HUES64 (cell line): ENCODE measurements at regions not wholly inside any gene's neighbourhood (a gene's known extent, or its start where the extent isn't known, plus 50 kb on each side); places are given as distances from the start of the nearest gene placed in this dataset.

Source experiments
- H3K27ac ChIP-seq: 2 replicates; pipeline ENCODE4 v1.7.0; 2013; ENCODE audit warnings: low read depth, low read length, inconsistent platforms
- H3K27me3 ChIP-seq: 2 replicates; pipeline ENCODE4 v1.6.1; 2013; ENCODE audit warnings: mild to moderate bottlenecking, low read length; ENCODE audit not compliant: insufficient read depth
- H3K36me3 ChIP-seq: 2 replicates; pipeline ENCODE4 v1.6.1; 2013; ENCODE audit warnings: mild to moderate bottlenecking, low read length; ENCODE audit not compliant: insufficient read depth
- H3K4me1 ChIP-seq: 2 replicates; pipeline ENCODE4 v1.6.1; 2013; ENCODE audit warnings: mild to moderate bottlenecking, low read length, moderate library complexity; ENCODE audit not compliant: insufficient read depth
- H3K4me3 ChIP-seq: 2 replicates; pipeline ENCODE4 v1.5.1; 2013; ENCODE audit warnings: mild to moderate bottlenecking, low read length, moderate library complexity
- H3K9ac ChIP-seq: 2 replicates; pipeline ENCODE4 v1.6.1; 2013; ENCODE audit warnings: mild to moderate bottlenecking, low read depth, low read length
- H3K9me3 ChIP-seq: 2 replicates; pipeline ENCODE4 v1.6.1; 2013; ENCODE audit warnings: low read depth, low read length; ENCODE audit not compliant: insufficient read depth
- WGBS: fragments of 150-250, 120-280 bp; methylation state at CpG from one replicate; pipeline ENCODE4 v1.1.7; 2013; ENCODE audit warnings: missing lambda C conversion rate; 5-methylcytosine and 5-hydroxymethylcytosine counted together

DNA sequence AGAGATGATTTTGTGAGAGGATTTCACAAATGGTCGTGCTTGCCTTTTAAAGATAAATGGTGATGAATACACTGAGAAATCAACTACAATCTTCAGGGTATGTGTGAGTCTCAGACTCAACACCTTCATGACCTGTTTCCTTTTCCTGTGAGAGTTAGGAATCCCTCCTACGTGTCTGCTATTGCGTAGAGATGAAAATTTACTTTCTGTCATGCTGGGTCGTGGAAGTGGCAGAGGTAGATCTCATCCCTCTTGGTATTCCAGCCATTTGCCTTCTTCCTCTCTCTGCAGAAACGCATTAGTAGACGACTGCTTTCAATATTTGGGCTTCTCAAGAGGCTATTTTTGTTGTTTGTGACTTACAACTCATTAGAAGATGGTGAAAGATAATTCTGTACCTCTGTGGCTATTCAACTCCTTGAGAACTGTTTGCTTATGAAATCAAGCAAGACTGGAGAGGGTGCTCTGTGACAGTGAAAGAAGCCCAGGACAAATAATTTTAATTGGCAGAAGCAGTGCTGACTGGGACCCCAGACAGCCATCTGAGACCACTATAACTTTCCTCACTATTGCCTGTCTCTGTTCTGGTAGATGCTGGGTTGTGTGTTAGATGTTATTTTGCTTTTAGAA, 233.1 kb downstream of the LACC1 start:
- peaks cover 20% of the 10 kb centered on the region for H3K4me1 ChIP-seq
- no peak overlapping the region for H3K27ac ChIP-seq
- no peaks in the 10 kb centered on the region for H3K36me3 ChIP-seq
- no peak overlapping the region for H3K9ac ChIP-seq
- 83% methylated on average over 6 of the region's 6 CpGs for WGBS
- H3K4me3 ChIP-seq, result no peak overlapping the region
- no peaks in the 10 kb centered on the region for H3K27me3 ChIP-seq
- H3K9me3 ChIP-seq, result no peaks in the 10 kb centered on the region

DNA sequence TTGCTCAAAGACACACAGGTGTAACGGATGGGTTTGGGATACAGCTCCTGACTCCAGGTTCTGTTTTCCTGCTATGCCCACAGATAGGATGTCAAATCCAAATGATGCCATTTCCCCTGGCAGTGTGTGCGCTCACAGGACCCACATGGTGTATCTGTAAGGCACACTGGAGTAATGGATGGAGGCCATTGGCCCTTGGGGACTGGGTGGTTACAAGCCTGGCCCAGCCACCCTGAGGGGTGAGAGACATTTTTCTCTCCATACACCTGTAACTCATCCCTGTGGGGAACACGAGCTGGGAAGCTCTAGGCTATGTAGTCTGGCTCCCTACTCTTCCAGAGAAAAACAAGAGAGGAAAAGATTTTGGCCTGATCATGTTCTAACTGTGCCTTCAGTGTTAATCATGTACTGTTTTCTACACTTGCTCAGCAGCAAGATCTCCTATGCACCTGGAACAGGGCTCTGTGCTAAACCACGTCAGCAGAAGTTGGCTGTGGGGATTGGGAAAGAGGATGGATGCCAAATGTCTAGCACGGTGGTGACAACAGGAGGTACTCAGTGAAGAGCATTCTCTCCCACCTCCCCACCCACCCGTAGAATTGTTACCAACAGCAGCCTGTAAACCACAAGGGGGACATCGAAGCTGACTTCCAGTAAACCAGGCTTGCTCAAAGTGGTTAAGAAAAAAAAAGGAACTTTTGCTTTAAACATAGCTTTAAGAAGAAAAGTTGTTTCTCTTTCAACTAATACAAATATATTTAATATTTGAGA, 237.0 kb downstream of the LACC1 start:
- no peak overlapping the region for H3K9ac ChIP-seq
- no peaks in the 10 kb centered on the region for H3K9me3 ChIP-seq
- H3K27ac ChIP-seq, result no peak overlapping the region
- H3K27me3 ChIP-seq, result no peaks in the 10 kb centered on the region
- peaks cover 28% of the 10 kb centered on the region for H3K4me1 ChIP-seq
- H3K36me3 ChIP-seq, result no peaks in the 10 kb centered on the region
- 64% methylated on average over 6 of the region's 7 CpGs for WGBS
- H3K4me3 ChIP-seq, result no peak overlapping the region

DNA sequence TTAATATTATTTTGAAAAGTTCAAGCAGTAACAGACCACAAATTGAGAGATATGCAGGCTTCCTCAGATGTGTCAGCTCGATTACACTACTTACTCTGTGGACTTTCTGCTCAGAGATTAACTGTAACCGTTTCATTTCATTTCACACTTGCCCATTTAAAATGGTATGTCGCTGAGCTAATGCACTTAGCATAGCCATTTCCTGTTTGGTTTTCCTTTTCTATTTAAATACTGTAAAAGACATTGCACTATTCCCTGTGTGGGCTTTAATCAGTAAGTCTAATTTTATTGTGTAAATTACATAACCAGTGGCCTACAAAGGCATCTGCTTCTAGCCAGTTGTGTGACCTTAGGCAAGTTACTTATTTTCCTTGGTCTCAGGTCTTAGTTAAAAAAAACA, 237.6 kb downstream of the LACC1 start:
- Histone ChIP-seq H3K9me3 (no peaks in the 10 kb centered on the region), H3K27ac (no peak overlapping the region), H3K9ac (no peak overlapping the region), H3K27me3 (no peaks in the 10 kb centered on the region), H3K36me3 (no peaks in the 10 kb centered on the region), H3K4me1 (peaks cover 28% of the 10 kb centered on the region), H3K4me3 (no peak overlapping the region)
- 51% methylated on average over 3 of the region's 3 CpGs for WGBS

DNA sequence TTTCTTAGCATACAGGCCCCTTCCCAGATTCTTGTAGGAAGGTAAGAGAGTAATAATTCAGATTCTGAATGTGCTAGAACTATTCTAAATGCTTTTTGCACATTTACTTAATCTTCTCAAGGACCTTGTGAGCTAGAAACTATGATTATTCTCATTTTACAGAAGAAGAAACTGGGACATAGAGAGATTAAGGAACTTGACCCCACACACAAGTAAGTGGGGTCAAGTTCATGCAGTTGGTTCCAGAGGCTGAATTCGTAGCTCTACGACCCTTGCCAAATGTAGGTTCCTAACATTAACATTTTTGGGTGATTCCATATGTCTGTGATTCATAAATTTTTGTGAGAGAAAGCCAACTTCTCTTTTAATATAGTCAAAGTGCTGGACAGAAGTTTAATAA, 238.1 kb downstream of the LACC1 start:
- Histone ChIP-seq H3K9ac (no peak overlapping the region), H3K27ac (no peak overlapping the region), H3K4me3 (no peak overlapping the region), H3K27me3 (no peaks in the 10 kb centered on the region), H3K36me3 (no peaks in the 10 kb centered on the region), H3K9me3 (no peaks in the 10 kb centered on the region), H3K4me1 (peaks cover 28% of the 10 kb centered on the region)
- 100% methylated on average over 2 of the region's 2 CpGs for WGBS

DNA sequence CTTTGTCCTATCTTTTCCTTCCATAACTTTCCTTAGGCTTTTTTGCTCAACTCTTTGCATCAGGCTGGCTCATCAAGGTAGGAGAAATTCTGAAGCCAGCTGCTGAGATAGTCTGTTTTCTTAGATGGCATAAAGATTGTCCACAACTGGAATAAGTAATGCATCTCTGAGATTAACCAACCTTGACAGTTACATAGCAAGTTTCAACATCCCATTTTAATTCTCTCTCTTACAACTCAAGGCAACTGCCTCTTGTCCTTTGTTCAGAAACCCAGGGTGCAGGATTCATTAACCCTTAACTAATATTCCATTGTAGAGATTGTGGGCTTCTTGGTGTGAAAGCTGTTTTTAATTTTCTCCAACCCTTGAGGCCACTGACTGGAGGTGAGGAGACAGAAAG, 239.2 kb downstream of the LACC1 start:
- Histone ChIP-seq H3K4me1 (peaks cover 28% of the 10 kb centered on the region), H3K9me3 (peaks cover 7% of the 10 kb centered on the region; the same call in 1 of the 2 replicates), H3K36me3 (no peaks in the 10 kb centered on the region), H3K4me3 (no peak overlapping the region), H3K27ac (no peak overlapping the region), H3K27me3 (no peaks in the 10 kb centered on the region), H3K9ac (no peak overlapping the region)

DNA sequence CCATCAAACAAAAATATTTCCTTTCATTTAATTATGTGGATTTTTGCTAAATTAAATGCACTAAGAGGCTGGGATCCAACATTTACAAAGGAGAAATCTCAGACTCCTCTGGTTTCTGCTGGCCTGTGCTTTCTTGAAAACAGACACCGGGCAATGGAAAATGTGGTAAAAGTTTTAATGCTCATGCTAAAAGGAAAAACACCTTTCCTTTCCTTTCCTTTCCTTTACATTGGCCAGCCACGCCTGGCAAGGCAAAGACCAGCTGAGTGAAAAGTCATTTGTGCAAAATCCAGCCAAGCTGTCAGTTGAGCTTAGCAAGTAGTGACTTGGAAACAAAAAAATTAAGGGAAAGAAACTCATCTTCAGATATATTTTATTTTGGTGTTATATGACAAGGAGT, 240.3 kb downstream of the LACC1 start:
- Histone ChIP-seq H3K4me3 (no peak overlapping the region), H3K27me3 (no peaks in the 10 kb centered on the region), H3K9ac (no peak overlapping the region), H3K4me1 (peaks cover 28% of the 10 kb centered on the region), H3K9me3 (peaks cover 13% of the 10 kb centered on the region; the same call in 1 of the 2 replicates), H3K36me3 (no peaks in the 10 kb centered on the region), H3K27ac (no peak overlapping the region)
- 94% methylated on average over 2 of the region's 2 CpGs for WGBS

DNA sequence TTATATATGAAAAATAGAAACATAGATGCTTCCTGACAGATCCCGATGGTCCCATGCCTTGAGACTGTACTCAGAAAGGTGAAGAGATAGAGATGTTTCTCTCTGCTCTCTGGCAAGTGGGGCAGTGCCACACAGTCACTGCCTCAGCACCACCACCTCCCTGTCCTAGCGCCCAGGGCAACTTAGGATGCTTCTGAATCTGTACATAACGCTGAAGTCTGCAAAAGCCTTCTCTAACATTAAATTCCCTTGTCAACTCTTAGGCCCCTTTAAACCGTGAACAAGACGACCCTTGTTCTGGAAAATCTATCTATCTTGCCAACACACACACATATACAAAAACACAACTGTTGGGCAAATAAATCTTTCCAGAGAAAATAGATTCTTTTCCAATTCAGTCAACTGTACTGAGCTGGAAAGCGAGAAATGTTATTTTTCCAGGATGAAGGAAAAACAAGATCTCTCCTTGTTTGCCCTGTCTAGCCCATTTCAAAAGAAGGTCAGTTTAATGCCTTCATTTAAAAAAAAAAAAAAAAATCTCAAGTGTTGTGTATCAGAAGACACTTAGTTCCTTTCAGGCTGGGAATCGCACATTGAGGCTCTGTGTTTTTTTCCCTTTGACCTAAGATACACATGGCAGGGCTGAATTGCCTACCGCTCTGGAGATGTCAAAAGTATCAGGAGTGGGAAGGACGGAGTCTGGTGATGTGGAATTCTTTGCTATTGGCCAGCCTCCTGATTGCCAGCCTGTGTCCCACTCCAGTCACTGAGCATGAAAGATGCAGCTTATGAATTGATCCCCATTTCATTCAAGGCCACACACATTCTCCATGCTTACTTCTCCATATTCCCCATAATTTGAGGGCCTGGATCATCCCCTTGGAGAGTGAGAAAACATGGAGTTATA, 241.4 kb downstream of the LACC1 start:
- Histone ChIP-seq H3K27ac (no peak overlapping the region), H3K27me3 (no peaks in the 10 kb centered on the region), H3K9me3 (peaks cover 13% of the 10 kb centered on the region; the same call in 1 of the 2 replicates), H3K36me3 (no peaks in the 10 kb centered on the region), H3K4me1 (peaks cover 20% of the 10 kb centered on the region), H3K4me3 (no peak overlapping the region), H3K9ac (no peak overlapping the region)
- WGBS, result 91% methylated on average over 9 of the region's 9 CpGs

DNA sequence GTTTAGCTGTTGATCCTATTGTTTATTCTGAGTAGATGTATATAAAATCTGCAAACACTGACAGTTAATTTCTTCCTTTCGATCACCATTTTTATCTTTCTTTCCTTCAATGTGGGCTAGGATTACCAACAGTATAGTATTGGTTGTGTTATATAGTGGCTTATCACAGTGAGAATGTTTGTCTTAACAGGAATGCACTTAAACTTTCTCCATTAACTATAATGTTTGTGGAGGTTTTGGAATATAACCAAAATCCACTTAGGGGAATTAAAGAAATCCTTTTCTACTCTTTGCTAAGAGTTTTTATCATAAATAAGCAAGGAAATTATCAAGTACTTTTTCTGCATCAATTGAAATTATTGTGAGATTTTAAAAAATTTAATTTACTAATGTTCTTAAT, 244.6 kb downstream of the LACC1 start:
- Histone ChIP-seq H3K27me3 (no peaks in the 10 kb centered on the region), H3K9me3 (peaks cover 13% of the 10 kb centered on the region; the same call in 1 of the 2 replicates)
- no CpG with 5 or more reads among the region's 1 CpG for WGBS

DNA sequence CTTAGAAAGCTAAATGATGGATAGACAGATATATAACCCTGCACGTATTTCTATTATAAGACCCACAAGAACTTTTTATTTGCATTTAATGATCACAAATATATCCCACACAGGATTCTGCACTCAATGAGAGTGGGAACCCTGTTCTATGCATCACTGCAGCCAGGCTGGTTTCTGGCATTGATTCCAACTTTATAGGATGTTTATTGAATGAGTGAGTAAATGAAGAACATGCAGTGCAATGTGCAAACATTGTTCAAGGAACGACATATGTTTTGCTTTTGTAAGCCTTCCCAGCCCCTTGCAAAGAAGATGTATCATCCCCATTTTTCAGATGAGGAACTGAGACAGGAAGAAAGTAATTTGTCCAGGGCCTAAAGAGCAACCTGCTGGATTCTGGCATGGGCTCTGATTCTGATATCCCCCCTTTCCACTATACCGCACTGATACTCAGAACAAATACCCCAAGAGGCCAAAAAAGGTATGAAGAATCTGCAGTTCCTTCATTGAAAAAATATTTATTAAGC, 246.3 kb downstream of the LACC1 start:
- Histone ChIP-seq H3K27ac (no peak overlapping the region), H3K9ac (no peak overlapping the region), H3K9me3 (peaks cover 13% of the 10 kb centered on the region; the same call in 1 of the 2 replicates), H3K27me3 (no peaks in the 10 kb centered on the region), H3K36me3 (no peaks in the 10 kb centered on the region), H3K4me3 (no peak overlapping the region), H3K4me1 (no peaks in the 10 kb centered on the region)
- WGBS, result 94% methylated on average over 3 of the region's 3 CpGs

More for the DNA sequence above, 244.6 kb downstream of the LACC1 start:
- no peak overlapping the region for H3K4me3 ChIP-seq
- H3K27ac ChIP-seq, result no peak overlapping the region
- H3K9ac ChIP-seq, result no peak overlapping the region
- H3K36me3 ChIP-seq, result no peaks in the 10 kb centered on the region
- H3K4me1 ChIP-seq, result no peaks in the 10 kb centered on the region; the same call in 1 of the 2 replicates

DNA sequence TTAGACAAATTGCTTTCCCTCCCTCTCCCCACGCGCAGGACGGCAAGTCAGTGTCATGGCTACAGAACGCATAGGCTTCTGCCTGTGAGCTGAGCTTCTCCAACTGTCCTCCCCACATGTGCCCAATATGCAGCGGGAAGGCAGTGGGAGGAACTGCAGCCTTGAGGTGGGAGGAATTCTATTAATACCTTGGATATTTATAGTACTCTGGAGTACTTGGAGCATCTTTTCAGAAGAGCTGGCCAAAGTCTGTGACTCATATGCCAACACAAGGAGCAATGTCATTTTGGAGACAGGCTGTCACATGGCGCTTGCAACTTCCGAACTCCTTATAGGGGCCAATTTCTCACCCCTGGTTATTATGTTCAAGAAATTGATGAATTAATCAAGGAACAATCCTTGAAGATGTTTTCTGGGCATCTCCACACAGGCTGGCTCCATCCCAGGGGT, 245.0 kb upstream of the SERP2 start:
- no peaks in the 10 kb centered on the region for H3K36me3 ChIP-seq

More for the DNA sequence above, 245.0 kb upstream of the SERP2 start:
- Histone ChIP-seq H3K27me3 (no peaks in the 10 kb centered on the region), H3K4me1 (no peaks in the 10 kb centered on the region), H3K27ac (no peak overlapping the region), H3K9ac (no peak overlapping the region), H3K4me3 (no peak overlapping the region), H3K9me3 (peaks cover 7% of the 10 kb centered on the region; the same call in 1 of the 2 replicates)
- 91% methylated on average over 7 of the region's 7 CpGs for WGBS
